ENCODE measurements at regions not wholly inside any gene's neighbourhood (a gene's known extent, or its start where the extent isn't known, plus 50 kb on each side); places are given as distances from the start of the nearest gene placed in this dataset.

DNA sequence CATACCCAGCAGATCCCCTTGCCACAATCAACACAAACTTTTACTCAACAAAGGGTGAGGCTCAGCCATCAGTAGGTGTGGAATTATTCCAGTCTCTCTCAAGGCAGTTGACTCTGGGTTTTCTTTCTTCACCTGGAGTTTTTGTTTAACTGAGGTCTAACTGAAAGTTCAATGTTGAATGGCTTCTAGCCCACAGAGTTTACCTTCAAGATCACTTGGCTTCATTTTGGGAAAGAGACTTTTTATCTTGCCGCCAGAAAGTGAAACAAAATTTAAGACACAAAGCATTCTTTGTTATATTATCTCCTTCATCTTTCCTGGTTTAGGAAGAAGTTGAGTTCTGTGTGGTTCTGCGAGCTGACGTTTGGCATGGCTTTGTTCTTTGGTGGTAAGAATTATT lies 83.8 kb upstream of the RASGEF1B start:
- TF ChIP-seq POLR2A (IDR thresholded peaks at IDR 0.05; ENCODE audit: low read depth): no peak
- TF ChIP-seq, protein P1, sequence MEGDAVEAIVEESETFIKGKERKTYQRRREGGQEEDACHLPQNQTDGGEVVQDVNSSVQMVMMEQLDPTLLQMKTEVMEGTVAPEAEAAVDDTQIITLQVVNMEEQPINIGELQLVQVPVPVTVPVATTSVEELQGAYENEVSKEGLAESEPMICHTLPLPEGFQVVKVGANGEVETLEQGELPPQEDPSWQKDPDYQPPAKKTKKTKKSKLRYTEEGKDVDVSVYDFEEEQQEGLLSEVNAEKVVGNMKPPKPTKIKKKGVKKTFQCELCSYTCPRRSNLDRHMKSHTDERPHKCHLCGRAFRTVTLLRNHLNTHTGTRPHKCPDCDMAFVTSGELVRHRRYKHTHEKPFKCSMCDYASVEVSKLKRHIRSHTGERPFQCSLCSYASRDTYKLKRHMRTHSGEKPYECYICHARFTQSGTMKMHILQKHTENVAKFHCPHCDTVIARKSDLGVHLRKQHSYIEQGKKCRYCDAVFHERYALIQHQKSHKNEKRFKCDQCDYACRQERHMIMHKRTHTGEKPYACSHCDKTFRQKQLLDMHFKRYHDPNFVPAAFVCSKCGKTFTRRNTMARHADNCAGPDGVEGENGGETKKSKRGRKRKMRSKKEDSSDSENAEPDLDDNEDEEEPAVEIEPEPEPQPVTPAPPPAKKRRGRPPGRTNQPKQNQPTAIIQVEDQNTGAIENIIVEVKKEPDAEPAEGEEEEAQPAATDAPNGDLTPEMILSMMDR (IDR thresholded peaks at IDR 0.05): no peak
- no peak for TF ChIP-seq EP300 (IDR thresholded peaks at IDR 0.05)
